ENCODE measurements at regions not wholly inside any gene's neighbourhood (a gene's known extent, or its start where the extent isn't known, plus 50 kb on each side); places are given as distances from the start of the nearest gene placed in this dataset.

DNA sequence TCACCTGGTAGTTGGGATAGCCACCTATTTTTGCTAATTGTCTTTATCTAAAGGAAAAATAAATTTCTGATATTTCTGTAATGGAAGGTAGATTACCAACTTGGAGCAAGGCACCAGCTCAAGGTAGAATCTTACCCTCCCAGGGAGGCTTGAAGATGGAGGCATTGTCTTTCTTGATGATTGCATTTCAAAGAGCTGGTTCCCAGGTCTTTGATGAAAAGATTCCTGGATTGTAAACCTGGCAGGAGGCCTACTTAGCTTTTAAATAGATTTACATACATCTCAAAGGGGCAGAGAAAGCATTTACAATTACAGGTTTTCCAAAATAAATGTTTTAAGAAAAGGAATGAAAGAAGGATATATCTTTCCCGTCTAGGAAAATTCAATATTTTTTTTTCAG lies 729.2 kb downstream of the LRFN5 start:
- FAIRE-seq (no peak), DNase-seq (ENCODE audit: low read depth) (no peak)
- TF ChIP-seq, protein P1, sequence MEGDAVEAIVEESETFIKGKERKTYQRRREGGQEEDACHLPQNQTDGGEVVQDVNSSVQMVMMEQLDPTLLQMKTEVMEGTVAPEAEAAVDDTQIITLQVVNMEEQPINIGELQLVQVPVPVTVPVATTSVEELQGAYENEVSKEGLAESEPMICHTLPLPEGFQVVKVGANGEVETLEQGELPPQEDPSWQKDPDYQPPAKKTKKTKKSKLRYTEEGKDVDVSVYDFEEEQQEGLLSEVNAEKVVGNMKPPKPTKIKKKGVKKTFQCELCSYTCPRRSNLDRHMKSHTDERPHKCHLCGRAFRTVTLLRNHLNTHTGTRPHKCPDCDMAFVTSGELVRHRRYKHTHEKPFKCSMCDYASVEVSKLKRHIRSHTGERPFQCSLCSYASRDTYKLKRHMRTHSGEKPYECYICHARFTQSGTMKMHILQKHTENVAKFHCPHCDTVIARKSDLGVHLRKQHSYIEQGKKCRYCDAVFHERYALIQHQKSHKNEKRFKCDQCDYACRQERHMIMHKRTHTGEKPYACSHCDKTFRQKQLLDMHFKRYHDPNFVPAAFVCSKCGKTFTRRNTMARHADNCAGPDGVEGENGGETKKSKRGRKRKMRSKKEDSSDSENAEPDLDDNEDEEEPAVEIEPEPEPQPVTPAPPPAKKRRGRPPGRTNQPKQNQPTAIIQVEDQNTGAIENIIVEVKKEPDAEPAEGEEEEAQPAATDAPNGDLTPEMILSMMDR (IDR thresholded peaks at IDR 0.05; ENCODE audit: insufficient read depth, low read length, severe bottlenecking) = no peak
- Histone ChIP-seq H3K4me3 (ENCODE audit: low read depth, low read length) (no peak overlapping the region), H3K36me3 (ENCODE audit: control insufficient read depth, insufficient read depth, low read length) (no peaks in the 10 kb centered on the region), H3K27me3 (ENCODE audit: control insufficient read depth, insufficient read depth, low read length) (no peaks in the 10 kb centered on the region)

DNA sequence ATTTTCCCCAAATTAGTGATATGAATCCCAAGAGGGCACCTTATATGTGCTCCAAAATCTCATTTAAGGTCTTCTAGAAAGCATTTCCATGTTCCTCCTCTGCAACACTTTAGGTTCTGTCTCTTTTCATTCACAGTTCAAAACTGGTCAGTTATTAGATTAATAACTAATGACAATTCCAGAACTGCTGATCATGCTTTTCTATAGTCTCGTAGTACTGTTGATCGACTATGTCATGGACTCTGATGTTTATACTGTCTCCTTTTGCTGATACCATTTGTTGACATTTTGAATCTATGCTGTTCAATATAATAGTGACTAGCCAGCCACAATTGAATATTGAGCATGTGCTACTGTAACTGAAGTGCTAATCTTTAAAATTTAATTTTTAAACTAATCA lies 728.3 kb downstream of the LRFN5 start:
- TF ChIP-seq, protein P1 (IDR thresholded peaks at IDR 0.05; ENCODE audit: insufficient read depth, low read length, severe bottlenecking) = no peak
- Histone ChIP-seq H3K4me3 (ENCODE audit: low read depth, low read length) (no peak overlapping the region), H3K27me3 (ENCODE audit: control insufficient read depth, insufficient read depth, low read length) (no peaks in the 10 kb centered on the region), H3K36me3 (ENCODE audit: control insufficient read depth, insufficient read depth, low read length) (no peaks in the 10 kb centered on the region)
- DNase-seq (ENCODE audit: low read depth) = no peak
- FAIRE-seq = no peak

DNA sequence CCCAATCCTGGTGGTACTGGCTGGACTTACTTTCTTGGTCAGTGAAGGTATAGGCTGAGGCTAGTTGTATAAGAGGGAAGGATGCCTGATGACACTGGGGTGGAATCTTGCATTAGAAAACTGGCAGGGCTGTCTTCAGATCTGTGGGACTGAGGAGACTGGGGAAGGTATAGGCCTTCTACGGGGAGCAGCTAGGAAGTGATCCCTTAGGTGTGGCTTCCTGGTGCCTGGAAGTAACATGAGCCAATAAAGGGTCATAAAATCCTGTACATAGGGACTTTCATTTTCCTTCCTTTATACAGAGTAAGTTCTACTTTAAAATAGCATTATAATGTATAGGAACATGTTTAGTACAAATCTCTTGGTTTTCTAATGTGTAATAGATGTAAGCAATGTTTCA lies 716.8 kb downstream of the LRFN5 start:
- Histone ChIP-seq H3K36me3 (ENCODE audit: control insufficient read depth, insufficient read depth, low read length) (no peaks in the 10 kb centered on the region), H3K4me3 (ENCODE audit: low read depth, low read length) (no peak overlapping the region), H3K27me3 (ENCODE audit: control insufficient read depth, insufficient read depth, low read length) (no peaks in the 10 kb centered on the region)
- DNase-seq (ENCODE audit: low read depth) (no peak), FAIRE-seq (no peak)
- TF ChIP-seq, protein P1 (IDR thresholded peaks at IDR 0.05; ENCODE audit: insufficient read depth, low read length, severe bottlenecking) = no peak

DNA sequence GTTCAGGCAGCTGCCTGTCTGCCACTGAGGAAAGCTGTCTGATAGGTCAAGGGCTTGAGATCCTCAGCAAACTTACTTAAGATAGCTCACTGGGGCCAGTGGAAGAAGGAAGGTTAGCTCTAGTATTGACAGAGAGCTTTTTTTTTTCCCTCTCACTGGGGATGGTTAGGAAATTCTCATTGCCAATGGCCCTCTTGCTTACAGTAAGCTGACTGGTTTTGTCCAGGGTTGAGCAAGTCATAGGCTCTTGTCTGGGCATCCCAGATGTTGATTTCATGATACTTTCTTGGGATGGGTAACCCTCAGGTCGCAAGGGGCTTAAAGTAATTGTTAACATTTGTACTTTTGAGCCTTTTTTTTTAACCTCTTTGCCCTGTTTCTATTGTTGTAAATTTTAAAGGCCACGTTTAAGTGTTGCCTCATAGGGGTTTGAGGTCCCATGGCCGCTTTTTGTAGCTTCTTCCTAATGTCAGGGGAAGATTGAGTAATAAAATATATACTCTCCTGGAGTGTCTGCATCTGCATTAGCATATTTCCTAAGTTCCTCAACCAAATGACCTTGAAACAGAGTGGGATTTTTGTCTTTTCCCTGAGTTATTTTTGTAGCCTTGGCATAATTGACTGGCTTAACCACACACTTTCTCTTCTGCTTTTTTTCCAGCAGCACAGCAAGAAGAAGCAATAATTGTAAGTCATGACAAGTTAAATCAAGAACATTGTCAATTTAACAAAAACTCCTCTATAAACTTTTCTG lies 716.0 kb downstream of the LRFN5 start:
- no peak overlapping the region for H3K4me3 ChIP-seq (ENCODE audit: low read depth, low read length)

DNA sequence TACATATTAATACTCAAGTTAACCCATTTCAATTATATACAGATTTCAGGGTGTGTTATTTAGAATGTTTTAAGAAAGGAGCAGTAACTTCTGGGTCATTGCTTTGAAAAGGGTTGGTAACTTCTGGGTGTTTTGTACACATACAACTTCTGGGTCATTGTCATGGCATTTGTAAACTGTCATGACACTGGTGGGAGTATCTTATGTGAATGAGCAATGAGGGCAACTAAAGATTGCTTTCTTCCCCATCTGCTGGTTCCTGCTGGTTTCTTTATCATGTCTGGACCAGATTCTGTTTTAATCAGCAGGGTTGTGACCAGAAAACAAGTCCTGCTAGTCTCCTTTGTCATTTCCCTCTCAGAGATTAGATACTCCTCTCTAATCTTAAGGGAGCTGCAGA lies 713.3 kb downstream of the LRFN5 start:
- Histone ChIP-seq H3K27me3 (ENCODE audit: control insufficient read depth, insufficient read depth, low read length) (no peaks in the 10 kb centered on the region), H3K4me3 (ENCODE audit: low read depth, low read length) (no peak overlapping the region), H3K36me3 (ENCODE audit: control insufficient read depth, insufficient read depth, low read length) (no peaks in the 10 kb centered on the region)
- FAIRE-seq (no peak), DNase-seq (ENCODE audit: low read depth) (no peak)
- TF ChIP-seq, protein P1 (IDR thresholded peaks at IDR 0.05; ENCODE audit: insufficient read depth, low read length, severe bottlenecking) = no peak

More for the DNA sequence above, 716.0 kb downstream of the LRFN5 start:
- Histone ChIP-seq H3K36me3 (ENCODE audit: control insufficient read depth, insufficient read depth, low read length) (no peaks in the 10 kb centered on the region), H3K27me3 (ENCODE audit: control insufficient read depth, insufficient read depth, low read length) (no peaks in the 10 kb centered on the region)
- TF ChIP-seq, protein P1 (IDR thresholded peaks at IDR 0.05; ENCODE audit: insufficient read depth, low read length, severe bottlenecking) = no peak
- FAIRE-seq (no peak), DNase-seq (ENCODE audit: low read depth) (no peak)

DNA sequence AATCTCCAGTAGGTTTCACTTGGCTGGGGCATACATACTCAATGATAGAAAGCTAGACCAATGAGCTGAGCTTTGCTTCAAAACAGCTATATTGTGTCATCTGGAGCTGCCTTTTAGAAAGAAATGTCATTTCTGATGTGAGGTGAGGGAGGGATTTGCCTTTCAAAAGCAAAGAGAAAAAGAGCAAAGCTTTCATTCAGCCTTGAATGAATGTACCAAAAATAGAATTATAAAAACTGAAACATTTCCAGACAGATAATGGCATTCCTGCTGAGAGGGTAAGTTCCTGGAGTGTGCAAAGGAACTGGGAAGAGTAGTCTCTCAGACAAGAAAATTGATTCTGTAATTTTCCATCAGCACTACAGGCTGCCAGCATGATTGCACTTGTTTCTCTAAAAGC lies 710.0 kb downstream of the LRFN5 start:
- TF ChIP-seq, protein P1 (IDR thresholded peaks at IDR 0.05; ENCODE audit: insufficient read depth, low read length, severe bottlenecking) = no peak
- FAIRE-seq = no peak
- H3K36me3 ChIP-seq (ENCODE audit: control insufficient read depth, insufficient read depth, low read length) = no peaks in the 10 kb centered on the region

More for the DNA sequence above, 710.0 kb downstream of the LRFN5 start:
- H3K4me3 ChIP-seq (ENCODE audit: low read depth, low read length) = no peak overlapping the region
- DNase-seq (ENCODE audit: low read depth) = no peak
- H3K27me3 ChIP-seq (ENCODE audit: control insufficient read depth, insufficient read depth, low read length) = no peaks in the 10 kb centered on the region
